DND-41 (cell line): ENCODE measurements at regions not wholly inside any gene's neighbourhood (a gene's known extent, or its start where the extent isn't known, plus 50 kb on each side); places are given as distances from the start of the nearest gene placed in this dataset.

Source experiments
- ATAC-seq: fragments of 200-7000 bp; cut with Tn5 transposase; 3 replicates; pipeline ENCODE4 v1.9.1; 2021; ENCODE audit warnings: low read depth; ENCODE audit not compliant: insufficient read depth
- DNase-seq: peaks from one replicate; pipeline ENCODE4 v3.0.0-alpha.2; 2020
- H2AFZ ChIP-seq: 2 replicates; pipeline ENCODE4 v1.6.0; 2012; ENCODE audit warnings: low read depth, low read length
- H3K27ac ChIP-seq: 2 replicates; pipeline ENCODE4 v1.5.1; 2012; ENCODE audit warnings: low read length, inconsistent platforms
- H3K27me3 ChIP-seq: fragments of 200-600 bp; sonication (generic); 2 replicates; pipeline ENCODE4 v1.6.0; 2012; ENCODE audit warnings: low read length, mild to moderate bottlenecking, inconsistent platforms; ENCODE audit not compliant: insufficient read depth, poor library complexity
- H3K36me3 ChIP-seq: 2 replicates; pipeline ENCODE4 v1.5.1; 2012; ENCODE audit warnings: low read length, inconsistent platforms; ENCODE audit not compliant: insufficient read depth
- H3K4me1 ChIP-seq: 2 replicates; pipeline ENCODE4 v1.5.1; 2012; ENCODE audit warnings: mild to moderate bottlenecking, low read length; ENCODE audit not compliant: insufficient read depth
- H3K4me2 ChIP-seq: 2 replicates; pipeline ENCODE4 v1.6.0; 2012; ENCODE audit warnings: mild to moderate bottlenecking, moderate library complexity, low read length, inconsistent platforms; ENCODE audit not compliant: insufficient read depth
- H3K4me3 ChIP-seq, 2 experiments: fragments of 200-600 bp in 1 of 2; shearing (Covaris generic) in 1 of 2; 2 replicates each; pipeline ENCODE4 v1.5.1; 2012 to 2016; ENCODE audit warnings: inconsistent platforms in 2 of 2, low read length in 2 of 2, mild to moderate bottlenecking in 2 of 2, low read depth in 1 of 2, moderate library complexity in 1 of 2
- H3K79me2 ChIP-seq: 2 replicates; pipeline ENCODE4 v1.6.0; 2012; ENCODE audit warnings: low read length, inconsistent platforms; ENCODE audit not compliant: insufficient read depth
- H3K9ac ChIP-seq: 2 replicates; pipeline ENCODE4 v1.6.0; 2012; ENCODE audit warnings: low read depth, mild to moderate bottlenecking, inconsistent platforms, low read length, moderate library complexity
- H3K9me3 ChIP-seq: 2 replicates; pipeline ENCODE4 v1.5.1; 2012; ENCODE audit warnings: low read length, moderate library complexity, mild to moderate bottlenecking, inconsistent platforms; ENCODE audit not compliant: insufficient read depth, severe bottlenecking
- H4K20me1 ChIP-seq: 2 replicates; pipeline ENCODE4 v1.6.0; 2012; ENCODE audit warnings: low read length; ENCODE audit not compliant: insufficient read depth
- CTCF ChIP-seq: IDR thresholded peaks from 2 replicates; pipeline ENCODE4 v1.5.1; 2012; ENCODE audit warnings: borderline replicate concordance, low read length, moderate library complexity, mild to moderate bottlenecking; ENCODE audit not compliant: poor library complexity, severe bottlenecking; ENCODE audit errors: extremely low read depth
- EZH2 ChIP-seq: IDR thresholded peaks from 3 replicates; pipeline ENCODE4 v1.6.1; 2012; ENCODE audit warnings: borderline replicate concordance, low read depth, mild to moderate bottlenecking, moderate library complexity, low read length, inconsistent platforms; ENCODE audit not compliant: severe bottlenecking

- H3K4me2 ChIP-seq: no peak overlapping the region
- no peaks in the 10 kb centered on the region for H3K27me3 ChIP-seq
- TF ChIP-seq EZH2 (no peak), CTCF (no peak)
- H4K20me1 ChIP-seq: no peaks in the 10 kb centered on the region
- DNase-seq: no peak
- no peak overlapping the region for H3K9ac ChIP-seq
- H3K4me3 ChIP-seq: no peak overlapping the region
- H3K9me3 ChIP-seq: no peaks in the 10 kb centered on the region
- no peaks in the 10 kb centered on the region for H3K79me2 ChIP-seq
- H2AFZ ChIP-seq: no peak overlapping the region
- ATAC-seq: no peak
- H3K27ac ChIP-seq: no peak overlapping the region
- no peaks in the 10 kb centered on the region for H3K4me1 ChIP-seq
- no peaks in the 10 kb centered on the region for H3K36me3 ChIP-seq
Observed at GRCh38 chr5:123696921-123697341, 185.0 kb downstream of the CSNK1G3 start.

GRCh38 chr5:123690821-123691220 lies 178.8 kb downstream of the CSNK1G3 start:
- no peak overlapping the region for H3K27ac ChIP-seq
- no peak overlapping the region for H3K9ac ChIP-seq
- ATAC-seq: no peak
- peaks cover 3% of the 10 kb centered on the region for H3K9me3 ChIP-seq
- no peaks in the 10 kb centered on the region for H3K79me2 ChIP-seq
- H3K4me2 ChIP-seq: no peak overlapping the region
- H3K4me3 ChIP-seq: no peak overlapping the region
- H4K20me1 ChIP-seq: no peaks in the 10 kb centered on the region
- DNase-seq: no peak
- H2AFZ ChIP-seq: no peak overlapping the region
- no peaks in the 10 kb centered on the region for H3K4me1 ChIP-seq
- H3K27me3 ChIP-seq: no peaks in the 10 kb centered on the region
- TF ChIP-seq EZH2: no peak
- no peak for TF ChIP-seq CTCF
- H3K36me3 ChIP-seq: no peaks in the 10 kb centered on the region

- Histone ChIP-seq H3K4me1 (no peaks in the 10 kb centered on the region), H3K4me2 (no peak overlapping the region), H3K27ac (no peak overlapping the region), H3K9ac (no peak overlapping the region), H3K4me3 (no peak overlapping the region), H3K9me3 (peaks cover 8% of the 10 kb centered on the region), H3K36me3 (no peaks in the 10 kb centered on the region), H3K79me2 (no peaks in the 10 kb centered on the region), H4K20me1 (no peaks in the 10 kb centered on the region), H2AFZ (no peak overlapping the region), H3K27me3 (no peaks in the 10 kb centered on the region)
- ATAC-seq (no peak), DNase-seq (no peak)
- no peak for TF ChIP-seq CTCF
- no peak for TF ChIP-seq EZH2
Observed at GRCh38 chr5:123681061-123681460, 169.1 kb downstream of the CSNK1G3 start.

- H3K27ac ChIP-seq: no peak overlapping the region
- DNase-seq: no peak
Observed at GRCh38 chr5:123673107-123673506, 161.1 kb downstream of the CSNK1G3 start.

More at GRCh38 chr5:123673107-123673506, 161.1 kb downstream of the CSNK1G3 start:
- no peak for ATAC-seq
- Histone ChIP-seq H3K9ac (no peak overlapping the region), H3K4me2 (no peak overlapping the region), H3K9me3 (no peaks in the 10 kb centered on the region), H2AFZ (0 out of 2 replicates have a peak overlapping the region, but pooled peaks have one; percentile 2), H3K79me2 (no peaks in the 10 kb centered on the region), H4K20me1 (no peaks in the 10 kb centered on the region), H3K4me1 (peaks cover 4% of the 10 kb centered on the region; the same call in 1 of the 2 replicates), H3K27me3 (no peaks in the 10 kb centered on the region), H3K36me3 (no peaks in the 10 kb centered on the region), H3K4me3 (no peak overlapping the region)
- TF ChIP-seq CTCF (no peak), EZH2 (no peak)
